Upper lobe of left lung (tissue), 4 donors: ENCODE measurements at regions not wholly inside any gene's neighbourhood (a gene's known extent, or its start where the extent isn't known, plus 50 kb on each side); places are given as distances from the start of the nearest gene placed in this dataset.

Experiments
- CTCF ChIP-seq, 6 experiments: fragments of 450-650 bp in 4 of 6; fragments of 200-600 bp in 2 of 6; sonication (generic) in 2 of 6; IDR thresholded peaks; one replicate each; pipeline ENCODE4 v1.5.1; 2016 to 2019; ENCODE audit warnings: antibody characterized with exemption in 6 of 6
- POLR2A ChIP-seq, 4 donors: fragments of 450-650 bp; IDR thresholded peaks; one replicate each; pipeline ENCODE4 v1.5.1; 2016 to 2017; ENCODE audit warnings: antibody characterized with exemption in 4 of 4, mild to moderate bottlenecking in 2 of 4
- POLR2AphosphoS5 ChIP-seq, 2 donors: sonication (generic); formaldehyde crosslinking; IDR thresholded peaks; one replicate each; pipeline ENCODE4 v1.5.1; 2017; ENCODE audit warnings: antibody characterized with exemption in 2 of 2

DNA sequence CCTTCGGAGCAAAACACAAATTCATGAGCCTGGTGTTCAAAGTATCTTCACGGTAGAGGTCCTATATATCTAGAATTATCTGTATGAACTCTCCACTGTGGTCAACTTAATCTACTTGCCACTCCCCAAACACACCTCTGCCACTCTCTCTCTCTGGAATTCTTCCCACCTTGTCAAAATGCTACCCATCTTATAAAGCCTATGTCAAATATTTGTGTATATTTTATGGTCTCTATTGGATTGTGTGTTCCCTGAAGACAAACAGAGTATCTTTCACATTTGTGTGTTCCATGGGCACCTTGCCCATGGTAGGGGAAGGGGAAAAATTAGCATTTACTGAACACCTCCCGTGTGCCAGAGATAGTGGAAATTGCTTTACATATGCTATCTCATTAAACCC, 83.2 kb upstream of the ATL2 start:
- TF ChIP-seq CTCF (IDR thresholded peaks at IDR 0.05) = no peak
- TF ChIP-seq POLR2A (IDR thresholded peaks at IDR 0.05) = no peak
- TF ChIP-seq POLR2AphosphoS5 (IDR thresholded peaks at IDR 0.05) = no peak
